MCF 10A (cell line): ENCODE measurements at regions not wholly inside any gene's neighbourhood (a gene's known extent, or its start where the extent isn't known, plus 50 kb on each side); places are given as distances from the start of the nearest gene placed in this dataset.

Source experiments
- BruUV-seq: library from RNA; stranded (reverse); fragments of 400-500 nt; replicated peaks from 2 replicates; lab custom pipeline; 2021; lab: Mats Ljungman, UMichigan
- CTCF ChIA-PET: fragments of 300-600 bp; sonication (Branson Sonifier 250); formaldehyde crosslinking; extraction: SDS; loops from one replicate; lab custom pipeline; 2021; ENCODE audit warnings: antibody characterized with exemption, inconsistent platforms; lab: Yijun Ruan, JAX
- POLR2A ChIA-PET: fragments of 300-600, 350-650 bp; sonication (Branson Sonifier 250); formaldehyde crosslinking; extraction: SDS; loops from one replicate; lab custom pipeline; 2020; ENCODE audit warnings: antibody characterized with exemption, inconsistent platforms; lab: Yijun Ruan, JAX
- DNase-seq: peaks from one replicate; pipeline ENCODE4 v3.0.0-alpha.2; 2018; ENCODE audit not compliant: unreplicated experiment
- H3K27ac Mint-ChIP-seq: one replicate; pipeline ENCODE4 v1.8.0; 2022; ENCODE audit warnings: mild to moderate bottlenecking, low read depth, mixed read lengths; ENCODE audit not compliant: unreplicated experiment
- H3K27me3 Mint-ChIP-seq: one replicate; pipeline ENCODE4 v1.8.0; 2022; ENCODE audit warnings: mixed read lengths; ENCODE audit not compliant: insufficient read depth, unreplicated experiment
- H3K36me3 Mint-ChIP-seq: one replicate; pipeline ENCODE4 v1.8.0; 2022; ENCODE audit warnings: mild to moderate bottlenecking, moderate library complexity, mixed read lengths; ENCODE audit not compliant: insufficient read depth, unreplicated experiment
- H3K4me1 Mint-ChIP-seq: one replicate; pipeline ENCODE4 v1.8.0; 2022; ENCODE audit warnings: mixed read lengths; ENCODE audit not compliant: insufficient read depth, unreplicated experiment
- H3K4me3 Mint-ChIP-seq: one replicate; pipeline ENCODE4 v1.8.0; 2022; ENCODE audit warnings: mild to moderate bottlenecking, moderate library complexity, mixed read lengths; ENCODE audit not compliant: unreplicated experiment
- H3K9me3 Mint-ChIP-seq: one replicate; pipeline ENCODE4 v1.8.0; 2022; ENCODE audit warnings: mixed read lengths; ENCODE audit not compliant: unreplicated experiment
- CTCF ChIP-seq: fragments of 200-600 bp; IDR thresholded peaks from one replicate; pipeline ENCODE4 v1.8.0; 2022; ENCODE audit warnings: antibody characterized with exemption, mild to moderate bottlenecking; ENCODE audit not compliant: unreplicated experiment
- intact Hi-C: fragments of 100-400 bp; cut with micrococcal nuclease; formaldehyde crosslinking; loops from 2 replicates; pipeline ENCODE4 v1.14.1; 2022

GRCh38 chr12:19695244-19696098 is 256.2 kb downstream of the AEBP2 start:
- H3K4me3 Mint-ChIP-seq: no peak overlapping the region
- ChIA-PET CTCF (interaction anchor here (0.5 to 0.9 kb wide), 4 partner anchors 13 to 53 kb away, joined by 3 to 4 read pairs (median 3); no protein-coding TSS in a partner anchor), POLR2A (interaction anchor here (0.7 to 1.0 kb wide), 2 partner anchors 11 to 16 kb away, joined by 3 to 5 read pairs; no protein-coding TSS in a partner anchor)
- no peaks in the 10 kb centered on the region for H3K36me3 Mint-ChIP-seq
- TF ChIP-seq CTCF: no peak
- H3K27me3 Mint-ChIP-seq: no peaks in the 10 kb centered on the region
- no peak for DNase-seq
- peaks cover 13% of the 10 kb centered on the region for H3K4me1 Mint-ChIP-seq
- H3K27ac Mint-ChIP-seq: peak overlapping the region; percentile 18
- H3K9me3 Mint-ChIP-seq: no peaks in the 10 kb centered on the region
- intact Hi-C loops: no loop called here
- BruUV-seq: no TSS peak

- no TSS peak for BruUV-seq
- ChIA-PET POLR2A (no interaction called here), CTCF (interaction anchor here (0.6 to 1.4 kb wide), 2 partner anchors 11 to 349 kb away, joined by 3 read pairs; no protein-coding TSS in a partner anchor)
- no peaks in the 10 kb centered on the region for H3K4me1 Mint-ChIP-seq
- H3K9me3 Mint-ChIP-seq: peaks cover 9% of the 10 kb centered on the region
- H3K27me3 Mint-ChIP-seq: no peaks in the 10 kb centered on the region
- no peak for DNase-seq
- TF ChIP-seq CTCF: no peak
- H3K27ac Mint-ChIP-seq: no peak overlapping the region
- no peak overlapping the region for H3K4me3 Mint-ChIP-seq
- intact Hi-C loops: no loop called here
- H3K36me3 Mint-ChIP-seq: no peaks in the 10 kb centered on the region
Measured at GRCh38 chr12:19700969-19701368, 261.7 kb downstream of the AEBP2 start.

- ChIA-PET POLR2A (no interaction called here), CTCF (no interaction called here)
- Mint-ChIP-seq H3K27me3 (no peaks in the 10 kb centered on the region), H3K4me1 (no peaks in the 10 kb centered on the region), H3K4me3 (no peak overlapping the region), H3K36me3 (no peaks in the 10 kb centered on the region), H3K27ac (no peak overlapping the region), H3K9me3 (peaks cover 18% of the 10 kb centered on the region)
- no peak for TF ChIP-seq CTCF
- no TSS peak for BruUV-seq
- no peak for DNase-seq
- intact Hi-C loops: no loop called here
Measured at GRCh38 chr12:19704966-19705365, 265.7 kb downstream of the AEBP2 start.

DNA sequence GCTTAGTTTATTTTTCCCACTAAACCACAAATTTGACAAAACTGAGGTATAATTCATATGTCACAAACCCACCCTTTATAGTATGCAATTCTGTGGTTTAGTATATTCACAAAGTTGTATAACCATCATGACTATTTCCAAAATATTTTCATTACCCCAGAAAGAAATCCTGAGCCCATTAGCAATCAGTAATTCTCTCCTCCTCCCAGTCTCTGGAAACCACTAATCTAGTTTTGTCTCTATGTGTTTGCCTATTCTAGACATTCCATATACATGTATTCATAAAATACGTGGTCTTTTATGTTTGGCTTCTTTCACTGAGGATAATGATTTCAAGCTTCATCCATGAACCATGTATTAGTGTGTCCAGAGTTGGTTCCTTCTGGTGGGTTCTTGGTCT is 267.6 kb downstream of the AEBP2 start:
- TF ChIP-seq CTCF: no peak
- no peak overlapping the region for H3K4me3 Mint-ChIP-seq
- no peaks in the 10 kb centered on the region for H3K36me3 Mint-ChIP-seq
- POLR2A ChIA-PET: interaction anchor here (0.8 kb wide), 1 partner anchor 12 kb away, joined by 3 read pairs; no protein-coding TSS in a partner anchor
- peaks cover 22% of the 10 kb centered on the region for H3K9me3 Mint-ChIP-seq
- BruUV-seq: no TSS peak
- no peak overlapping the region for H3K27ac Mint-ChIP-seq
- CTCF ChIA-PET: no interaction called here
- intact Hi-C loops: no loop called here
- DNase-seq: no peak
- peaks cover 10% of the 10 kb centered on the region for H3K4me1 Mint-ChIP-seq
- H3K27me3 Mint-ChIP-seq: no peaks in the 10 kb centered on the region
